Endothelial cell of umbilical vein (primary cell): ENCODE measurements at regions not wholly inside any gene's neighbourhood (a gene's known extent, or its start where the extent isn't known, plus 50 kb on each side); places are given as distances from the start of the nearest gene placed in this dataset.

Experiments
- CTCF ChIP-seq, 2 donors: IDR thresholded peaks; 1 replicate in 1 of 2; 2 replicates in 1 of 2; pipeline ENCODE4 v1.5.1; 2011; ENCODE audit warnings: low read length in 2 of 2, mild to moderate bottlenecking in 2 of 2, moderate library complexity in 2 of 2, control low read depth in 1 of 2, inconsistent platforms in 1 of 2, low read depth in 1 of 2; ENCODE audit not compliant: insufficient read depth in 1 of 2; ENCODE audit errors: extremely low read depth in 1 of 2
- EZH2 ChIP-seq: IDR thresholded peaks from 2 replicates; pipeline ENCODE4 v1.6.1; 2012; ENCODE audit warnings: borderline replicate concordance, low read depth, mild to moderate bottlenecking, moderate library complexity, low read length, inconsistent platforms; ENCODE audit not compliant: severe bottlenecking
- FOS ChIP-seq: IDR thresholded peaks from 2 replicates; pipeline ENCODE4 v1.6.1; 2011; ENCODE audit warnings: mild to moderate bottlenecking, low read length, moderate library complexity, borderline replicate concordance; ENCODE audit not compliant: insufficient read depth
- GATA2 ChIP-seq: IDR thresholded peaks from 2 replicates; pipeline ENCODE4 v1.7.0; 2011; ENCODE audit warnings: low read depth, mild to moderate bottlenecking, moderate library complexity, mixed read lengths, low read length; ENCODE audit not compliant: insufficient read length, insufficient read depth
- JUN ChIP-seq: IDR thresholded peaks from 2 replicates; pipeline ENCODE4 v1.6.1; 2011; ENCODE audit warnings: borderline replicate concordance, low read depth; ENCODE audit not compliant: insufficient read length, insufficient read depth
- MAX ChIP-seq: IDR thresholded peaks from 2 replicates; pipeline ENCODE4 v1.6.1; 2011; ENCODE audit not compliant: insufficient read depth, insufficient read length
- MYC ChIP-seq: IDR thresholded peaks from one replicate; pipeline ENCODE4 v1.6.1; 2011; ENCODE audit warnings: mild to moderate bottlenecking, low read depth, low read length
- POLR2A ChIP-seq: IDR thresholded peaks from 2 replicates; pipeline ENCODE4 v1.6.1; 2012; ENCODE audit warnings: low read depth, mild to moderate bottlenecking, control low read depth, low read length
- POLR2AphosphoS5 ChIP-seq: IDR thresholded peaks from 2 replicates; pipeline ENCODE4 v1.6.1; 2012; ENCODE audit warnings: low read depth, mild to moderate bottlenecking, control low read depth, low read length, moderate library complexity; ENCODE audit not compliant: insufficient read depth

- TF ChIP-seq CTCF (IDR thresholded peaks at IDR 0.05; ENCODE audit: extremely low read depth in 1 of 2, insufficient read depth in 1 of 2, low read depth in 1 of 2, low read length in 2 of 2): no peak
- TF ChIP-seq POLR2A: no peak
- TF ChIP-seq EZH2: no peak
- TF ChIP-seq MAX: no peak
- no peak for TF ChIP-seq FOS
- TF ChIP-seq POLR2AphosphoS5: no peak
- TF ChIP-seq JUN: no peak
- no peak for TF ChIP-seq GATA2
- TF ChIP-seq MYC: no peak
These were observed 248.4 kb upstream of the KCNH7 start for GRCh38 chr2:163086940-163087339.
